ENCODE measurements at regions not wholly inside any gene's neighbourhood (a gene's known extent, or its start where the extent isn't known, plus 50 kb on each side); places are given as distances from the start of the nearest gene placed in this dataset.

- TF ChIP-seq CTCF (IDR thresholded peaks at IDR 0.05; ENCODE audit: poor library complexity) (no peak), EZH2 (IDR thresholded peaks at IDR 0.05; ENCODE audit: borderline replicate concordance) (no peak), EZH2phosphoT487 (IDR thresholded peaks at IDR 0.05; ENCODE audit: low read depth, severe bottlenecking, unreplicated experiment) (no peak)
Measured at GRCh38 chr11:121967131-121967704, 148.8 kb downstream of the BLID start.

All from hepatocyte (in vitro differentiated cells).